Smooth muscle cell (in vitro differentiated cells): ENCODE measurements at regions not wholly inside any gene's neighbourhood (a gene's known extent, or its start where the extent isn't known, plus 50 kb on each side); places are given as distances from the start of the nearest gene placed in this dataset.

ENCODE experiments used
- DNase-seq: peaks from one replicate; lab custom pipeline; 2025; ENCODE audit not compliant: unreplicated experiment; lab: John Stamatoyannopoulos, UW
- H2AFZ ChIP-seq: fragments of 200-600 bp; sonication (generic); 2 replicates; pipeline ENCODE4 v1.6.0; 2016; ENCODE audit warnings: antibody characterized with exemption, low read depth, mild to moderate bottlenecking
- H3F3A ChIP-seq: fragments of 200-600 bp; sonication (generic); 2 replicates; pipeline ENCODE4 v1.6.0; 2017; ENCODE audit warnings: antibody characterized with exemption, low read depth
- H3K27ac ChIP-seq: fragments of 200-600 bp; sonication (generic); 2 replicates; pipeline ENCODE4 v1.5.1; 2016; ENCODE audit warnings: low read depth, mild to moderate bottlenecking
- H3K27me3 ChIP-seq: fragments of 200-600 bp; sonication (generic); 2 replicates; pipeline ENCODE4 v1.6.1; 2016; ENCODE audit warnings: low read depth, mild to moderate bottlenecking
- H3K36me3 ChIP-seq: fragments of 200-600 bp; sonication (generic); 2 replicates; pipeline ENCODE4 v1.5.1; 2016; ENCODE audit warnings: low read depth
- H3K4me1 ChIP-seq: fragments of 200-600 bp; sonication (generic); 2 replicates; pipeline ENCODE4 v1.5.1; 2016; ENCODE audit warnings: low read depth
- H3K4me2 ChIP-seq: fragments of 200-600 bp; sonication (generic); 2 replicates; pipeline ENCODE4 v1.6.0; 2016; ENCODE audit warnings: mild to moderate bottlenecking
- H3K4me3 ChIP-seq: fragments of 200-600 bp; sonication (generic); 2 replicates; pipeline ENCODE4 v1.5.1; 2016; ENCODE audit warnings: mild to moderate bottlenecking
- H3K79me2 ChIP-seq: fragments of 200-600 bp; sonication (generic); 2 replicates; pipeline ENCODE4 v1.6.0; 2016; ENCODE audit warnings: low read depth, mild to moderate bottlenecking
- H3K9ac ChIP-seq: fragments of 200-600 bp; sonication (generic); 2 replicates; pipeline ENCODE4 v1.6.0; 2016; ENCODE audit warnings: low read depth
- H3K9me3 ChIP-seq: fragments of 200-600 bp; sonication (generic); replicated peaks from 2 replicates; pipeline ENCODE4 v1.5.1; 2016; ENCODE audit warnings: low read depth
- H4K20me1 ChIP-seq: fragments of 200-600 bp; sonication (generic); 2 replicates; pipeline ENCODE4 v1.6.0; 2016; ENCODE audit warnings: low read depth
- CTCF ChIP-seq: fragments of 200-600 bp; sonication (generic); IDR thresholded peaks from 2 replicates; pipeline ENCODE4 v1.5.1; 2017; ENCODE audit warnings: borderline replicate concordance, mild to moderate bottlenecking, antibody characterized with exemption; ENCODE audit not compliant: insufficient read depth, poor library complexity, severe bottlenecking
- WGBS: methylation state at CpG from one replicate; pipeline ENCODE4 v1.1.7; 2016; ENCODE audit warnings: low lambda C conversion rate; 5-methylcytosine and 5-hydroxymethylcytosine counted together

GRCh38 chr7:22944510-22944909, 69.4 kb downstream of the HYCC1 start:
- WGBS: 93% methylated on average over 2 of the region's 2 CpGs
- Histone ChIP-seq H3K4me3 (no peak overlapping the region), H3K27me3 (no peaks in the 10 kb centered on the region), H3K9me3 (no peaks in the 10 kb centered on the region), H2AFZ (no peak overlapping the region), H3K9ac (no peak overlapping the region), H3K79me2 (no peaks in the 10 kb centered on the region), H3K4me1 (no peaks in the 10 kb centered on the region), H3K27ac (no peak overlapping the region), H4K20me1 (peaks cover 6% of the 10 kb centered on the region), H3K4me2 (no peak overlapping the region), H3F3A (no peaks in the 10 kb centered on the region), H3K36me3 (no peaks in the 10 kb centered on the region)
- no peak for TF ChIP-seq CTCF
- DNase-seq: no peak

- peaks cover 6% of the 10 kb centered on the region for H4K20me1 ChIP-seq
- WGBS: 73% methylated on average over 6 of the region's 6 CpGs
- H3K9me3 ChIP-seq: no peaks in the 10 kb centered on the region
- H3K9ac ChIP-seq: no peak overlapping the region
- no peak overlapping the region for H3K4me2 ChIP-seq
- H2AFZ ChIP-seq: no peak overlapping the region
- H3F3A ChIP-seq: no peaks in the 10 kb centered on the region
- no peaks in the 10 kb centered on the region for H3K27me3 ChIP-seq
- TF ChIP-seq CTCF: no peak
- H3K79me2 ChIP-seq: no peaks in the 10 kb centered on the region
- no peak overlapping the region for H3K4me3 ChIP-seq
- no peak for DNase-seq
- H3K36me3 ChIP-seq: no peaks in the 10 kb centered on the region
- no peaks in the 10 kb centered on the region for H3K4me1 ChIP-seq
- no peak overlapping the region for H3K27ac ChIP-seq
Observed at GRCh38 chr7:22944022-22944421, 69.9 kb downstream of the HYCC1 start.

- no peaks in the 10 kb centered on the region for H3K79me2 ChIP-seq
- H4K20me1 ChIP-seq: peaks cover 6% of the 10 kb centered on the region
- H3K27ac ChIP-seq: no peak overlapping the region
- H3F3A ChIP-seq: no peaks in the 10 kb centered on the region
- no peaks in the 10 kb centered on the region for H3K27me3 ChIP-seq
- no peak overlapping the region for H3K4me3 ChIP-seq
- no peaks in the 10 kb centered on the region for H3K4me1 ChIP-seq
- no peak overlapping the region for H3K4me2 ChIP-seq
- no peak for DNase-seq
- H3K9ac ChIP-seq: no peak overlapping the region
- no peaks in the 10 kb centered on the region for H3K9me3 ChIP-seq
- no peaks in the 10 kb centered on the region for H3K36me3 ChIP-seq
- no peak overlapping the region for H2AFZ ChIP-seq
- 89% methylated on average over 2 of the region's 2 CpGs for WGBS
- no peak for TF ChIP-seq CTCF
Observed at GRCh38 chr7:22942191-22942590, 71.7 kb downstream of the HYCC1 start.

GRCh38 chr7:22939842-22940241, 74.1 kb downstream of the HYCC1 start:
- Histone ChIP-seq H4K20me1 (peaks cover 6% of the 10 kb centered on the region), H3K9me3 (no peaks in the 10 kb centered on the region), H3K36me3 (no peaks in the 10 kb centered on the region), H3K4me2 (no peak overlapping the region), H3K4me1 (peaks cover 7% of the 10 kb centered on the region), H3K4me3 (no peak overlapping the region), H3K9ac (no peak overlapping the region), H2AFZ (no peak overlapping the region), H3F3A (peaks cover 4% of the 10 kb centered on the region), H3K79me2 (no peaks in the 10 kb centered on the region), H3K27ac (no peak overlapping the region), H3K27me3 (no peaks in the 10 kb centered on the region)
- TF ChIP-seq CTCF: no peak
- no peak for DNase-seq
- WGBS: 91% methylated on average over 1 of the region's 1 CpG
